ENCODE measurements at regions not wholly inside any gene's neighbourhood (a gene's known extent, or its start where the extent isn't known, plus 50 kb on each side); places are given as distances from the start of the nearest gene placed in this dataset.

DNA sequence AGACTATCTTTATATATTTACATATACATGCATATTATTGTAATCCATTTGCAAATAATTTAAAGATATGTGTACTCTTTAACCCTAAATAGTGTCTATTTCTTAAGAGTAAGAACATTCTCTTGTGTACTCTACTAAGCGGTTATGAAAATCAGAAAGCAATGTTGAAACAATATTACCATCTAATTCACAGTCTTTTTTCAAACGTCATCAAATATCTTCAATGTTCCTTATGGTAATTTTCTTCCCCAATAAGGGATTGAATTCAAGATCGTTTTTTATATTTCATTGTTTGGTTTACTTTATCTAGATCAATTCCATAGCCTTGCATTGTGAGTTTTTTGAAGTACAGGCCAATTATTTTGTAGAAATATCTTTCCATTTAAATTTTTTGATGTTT lies 1647.4 kb upstream of the PRR20A start:
- Histone ChIP-seq H3K4me3 (ENCODE audit: low read depth, low read length) (no peak overlapping the region), H3K4me1 (ENCODE audit: control insufficient read depth, insufficient read depth, low read length) (no peaks in the 10 kb centered on the region), H3K9me3 (ENCODE audit: control insufficient read depth, insufficient read depth, low read length) (no peaks in the 10 kb centered on the region), H3K27ac (ENCODE audit: low read depth, low read length) (no peak overlapping the region), H3K9ac (ENCODE audit: low read depth, low read length) (no peak overlapping the region), H3K36me3 (ENCODE audit: control insufficient read depth, insufficient read depth, low read length) (no peaks in the 10 kb centered on the region), H3K27me3 (ENCODE audit: control insufficient read depth, insufficient read depth, low read length) (no peaks in the 10 kb centered on the region)

DNA sequence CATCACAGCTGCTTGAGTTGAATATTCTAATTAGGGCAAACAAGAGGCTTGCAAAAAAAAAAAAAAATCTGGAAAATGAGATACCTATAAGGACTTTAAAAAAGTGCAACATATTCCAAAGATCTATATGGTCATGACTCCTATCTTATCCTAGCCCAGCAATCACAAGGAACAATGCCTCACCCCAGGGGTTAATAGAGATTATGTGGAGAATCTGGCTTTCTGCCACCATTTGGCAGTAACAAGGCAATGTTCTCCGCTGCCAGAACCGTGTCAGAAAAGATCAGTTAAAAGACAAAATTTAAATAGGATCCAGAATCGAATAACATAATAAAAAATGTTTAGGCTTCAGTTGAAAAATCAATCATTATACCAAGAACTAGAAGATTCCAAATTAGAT lies 1643.2 kb upstream of the PRR20A start:
- no peak overlapping the region for H3K9ac ChIP-seq (ENCODE audit: low read depth, low read length)
- no peak overlapping the region for H3K4me3 ChIP-seq (ENCODE audit: low read depth, low read length)
- no peaks in the 10 kb centered on the region for H3K27me3 ChIP-seq (ENCODE audit: control insufficient read depth, insufficient read depth, low read length)
- no peaks in the 10 kb centered on the region for H3K36me3 ChIP-seq (ENCODE audit: control insufficient read depth, insufficient read depth, low read length)
- H3K4me1 ChIP-seq (ENCODE audit: control insufficient read depth, insufficient read depth, low read length) = no peaks in the 10 kb centered on the region
- H3K27ac ChIP-seq (ENCODE audit: low read depth, low read length) = no peak overlapping the region
- H3K9me3 ChIP-seq (ENCODE audit: control insufficient read depth, insufficient read depth, low read length) = no peaks in the 10 kb centered on the region

DNA sequence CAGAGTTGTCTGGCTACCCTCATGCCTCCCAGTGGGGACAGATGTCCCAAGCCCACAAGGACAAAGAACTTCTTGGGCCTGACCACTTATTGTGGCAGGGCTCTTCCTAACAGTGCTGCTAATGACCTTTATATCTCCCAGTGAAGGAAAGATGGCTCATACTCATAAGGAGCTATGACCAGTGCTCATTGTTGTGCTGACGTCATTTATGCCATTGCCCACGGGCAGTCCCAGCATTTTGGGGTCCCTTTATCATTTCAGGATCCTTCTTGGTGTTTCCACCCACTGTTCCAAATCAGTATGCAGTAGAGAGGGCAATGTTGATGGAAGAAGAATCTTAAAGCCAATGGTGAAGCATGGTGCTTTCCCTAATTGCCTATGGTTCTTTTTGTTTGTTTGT lies 1640.0 kb upstream of the PRR20A start:
- H3K4me3 ChIP-seq (ENCODE audit: low read depth, low read length) = no peak overlapping the region

DNA sequence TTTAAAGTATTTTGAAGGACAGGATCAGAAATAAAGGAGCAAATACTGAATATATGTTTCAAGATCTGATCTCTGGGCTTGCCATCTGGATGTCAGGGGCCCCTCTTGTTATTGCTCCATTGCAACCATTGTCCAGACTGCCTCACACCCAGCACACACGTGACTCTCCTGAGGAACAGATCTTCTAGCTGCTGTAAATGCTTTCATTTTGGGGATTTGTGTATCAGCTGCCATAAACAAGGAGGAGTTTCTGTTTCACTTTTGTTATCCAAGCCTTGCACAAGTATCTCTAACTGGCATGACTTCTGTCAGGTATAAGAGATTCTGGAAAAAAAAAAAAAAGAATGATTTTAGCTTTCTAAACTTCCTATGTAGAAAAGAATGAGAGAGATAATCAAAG lies 1624.1 kb upstream of the PRR20A start:
- Histone ChIP-seq H3K27me3 (ENCODE audit: control insufficient read depth, insufficient read depth, low read length) (no peaks in the 10 kb centered on the region), H3K36me3 (ENCODE audit: control insufficient read depth, insufficient read depth, low read length) (no peaks in the 10 kb centered on the region), H3K9ac (ENCODE audit: low read depth, low read length) (no peak overlapping the region), H3K4me1 (ENCODE audit: control insufficient read depth, insufficient read depth, low read length) (no peaks in the 10 kb centered on the region), H3K9me3 (ENCODE audit: control insufficient read depth, insufficient read depth, low read length) (no peaks in the 10 kb centered on the region), H3K4me3 (ENCODE audit: low read depth, low read length) (no peak overlapping the region), H3K27ac (ENCODE audit: low read depth, low read length) (no peak overlapping the region)

More for the DNA sequence above, 1640.0 kb upstream of the PRR20A start:
- no peak overlapping the region for H3K27ac ChIP-seq (ENCODE audit: low read depth, low read length)
- no peaks in the 10 kb centered on the region for H3K27me3 ChIP-seq (ENCODE audit: control insufficient read depth, insufficient read depth, low read length)
- H3K36me3 ChIP-seq (ENCODE audit: control insufficient read depth, insufficient read depth, low read length) = no peaks in the 10 kb centered on the region
- H3K9ac ChIP-seq (ENCODE audit: low read depth, low read length) = no peak overlapping the region
- no peaks in the 10 kb centered on the region for H3K4me1 ChIP-seq (ENCODE audit: control insufficient read depth, insufficient read depth, low read length)
- no peaks in the 10 kb centered on the region for H3K9me3 ChIP-seq (ENCODE audit: control insufficient read depth, insufficient read depth, low read length)

DNA sequence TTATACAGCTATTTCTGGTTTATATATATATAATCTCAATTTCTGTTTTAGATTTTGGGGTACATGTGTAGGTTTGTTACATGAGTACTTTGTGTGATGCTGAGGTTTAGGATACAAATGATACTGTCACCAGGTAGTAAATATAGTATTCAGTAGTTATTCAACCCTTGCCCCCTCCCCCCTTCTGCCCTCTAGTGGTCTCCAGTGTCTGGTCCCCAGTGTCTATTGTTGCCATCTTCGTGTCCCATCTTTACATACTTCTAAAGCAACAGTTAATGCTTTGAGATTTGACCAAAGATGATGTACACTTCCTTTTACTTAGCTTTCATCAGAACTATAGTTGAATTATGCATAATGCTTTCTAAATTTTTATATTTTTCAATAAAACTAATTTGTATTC lies 1623.4 kb upstream of the PRR20A start:
- no peak overlapping the region for H3K4me3 ChIP-seq (ENCODE audit: low read depth, low read length)
- H3K36me3 ChIP-seq (ENCODE audit: control insufficient read depth, insufficient read depth, low read length) = no peaks in the 10 kb centered on the region
- H3K9ac ChIP-seq (ENCODE audit: low read depth, low read length) = no peak overlapping the region
- no peaks in the 10 kb centered on the region for H3K27me3 ChIP-seq (ENCODE audit: control insufficient read depth, insufficient read depth, low read length)
- no peaks in the 10 kb centered on the region for H3K4me1 ChIP-seq (ENCODE audit: control insufficient read depth, insufficient read depth, low read length)
- H3K9me3 ChIP-seq (ENCODE audit: control insufficient read depth, insufficient read depth, low read length) = no peaks in the 10 kb centered on the region
- H3K27ac ChIP-seq (ENCODE audit: low read depth, low read length) = no peak overlapping the region

DNA sequence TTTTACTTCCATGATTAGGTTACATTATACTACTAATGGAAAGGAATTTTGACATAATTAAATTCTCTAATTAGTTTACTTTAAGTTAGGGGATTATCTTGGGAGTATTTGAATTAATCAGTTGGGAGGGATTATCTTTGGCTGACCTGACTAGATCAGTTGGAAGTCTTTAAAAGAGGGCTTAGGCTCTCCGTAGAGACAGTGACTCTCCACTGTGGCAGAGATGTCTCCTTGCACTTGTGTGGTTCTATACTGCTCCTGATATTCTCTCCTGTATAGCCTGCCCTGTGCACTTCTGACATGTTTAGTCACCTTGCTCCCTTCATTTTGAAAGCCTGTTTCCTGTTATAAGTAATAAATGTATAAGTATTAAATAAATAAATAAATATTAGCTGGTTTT lies 1612.3 kb upstream of the PRR20A start:
- Histone ChIP-seq H3K27me3 (ENCODE audit: control insufficient read depth, insufficient read depth, low read length) (no peaks in the 10 kb centered on the region), H3K9ac (ENCODE audit: low read depth, low read length) (no peak overlapping the region), H3K4me3 (ENCODE audit: low read depth, low read length) (no peak overlapping the region), H3K27ac (ENCODE audit: low read depth, low read length) (no peak overlapping the region), H3K36me3 (ENCODE audit: control insufficient read depth, insufficient read depth, low read length) (no peaks in the 10 kb centered on the region), H3K4me1 (ENCODE audit: control insufficient read depth, insufficient read depth, low read length) (no peaks in the 10 kb centered on the region), H3K9me3 (ENCODE audit: control insufficient read depth, insufficient read depth, low read length) (no peaks in the 10 kb centered on the region)

DNA sequence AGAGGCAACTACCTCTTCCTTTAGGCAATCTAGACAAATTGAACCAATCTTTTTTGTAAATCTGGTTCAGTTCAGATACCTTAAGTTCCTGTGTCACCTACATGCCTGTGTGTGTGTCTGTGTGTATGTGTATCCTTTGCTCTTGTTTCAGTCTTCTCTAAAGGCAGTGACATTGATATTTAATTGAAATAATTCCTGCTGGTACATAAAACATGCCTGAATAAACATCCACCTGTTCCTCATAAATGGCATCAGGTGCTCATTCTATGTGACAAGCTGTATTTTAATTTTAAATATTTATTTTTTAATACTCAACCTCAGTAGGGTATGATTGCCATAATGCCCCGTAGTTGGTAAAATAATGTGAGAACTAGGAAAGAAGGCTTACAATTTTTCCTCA lies 1606.4 kb upstream of the PRR20A start:
- no peak overlapping the region for H3K4me3 ChIP-seq (ENCODE audit: low read depth, low read length)
- H3K27ac ChIP-seq (ENCODE audit: low read depth, low read length) = no peak overlapping the region
- no peak overlapping the region for H3K9ac ChIP-seq (ENCODE audit: low read depth, low read length)
- no peaks in the 10 kb centered on the region for H3K27me3 ChIP-seq (ENCODE audit: control insufficient read depth, insufficient read depth, low read length)
- H3K9me3 ChIP-seq (ENCODE audit: control insufficient read depth, insufficient read depth, low read length) = no peaks in the 10 kb centered on the region; the same call in 1 of the 2 replicates
- no peaks in the 10 kb centered on the region for H3K4me1 ChIP-seq (ENCODE audit: control insufficient read depth, insufficient read depth, low read length)
- no peaks in the 10 kb centered on the region for H3K36me3 ChIP-seq (ENCODE audit: control insufficient read depth, insufficient read depth, low read length)

DNA sequence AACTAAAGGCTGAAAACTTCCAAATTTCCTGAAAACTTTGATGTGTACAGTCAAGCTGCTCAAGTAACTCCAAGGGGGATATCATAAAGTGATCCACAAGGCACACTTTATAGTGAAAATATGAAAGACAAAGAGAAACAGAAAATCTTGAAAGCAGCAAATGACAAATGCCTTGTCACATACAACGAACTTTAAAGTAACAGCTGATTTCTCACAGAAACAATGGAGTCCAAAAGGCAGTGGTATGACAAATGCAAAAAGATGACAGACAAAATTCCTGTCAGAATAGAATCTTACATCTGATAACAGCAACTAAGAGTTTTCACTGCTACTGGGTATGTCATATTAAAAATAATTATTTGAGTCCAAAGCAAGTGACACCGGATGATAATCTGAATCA lies 1602.3 kb upstream of the PRR20A start:
- no peaks in the 10 kb centered on the region for H3K36me3 ChIP-seq (ENCODE audit: control insufficient read depth, insufficient read depth, low read length)
- no peaks in the 10 kb centered on the region for H3K27me3 ChIP-seq (ENCODE audit: control insufficient read depth, insufficient read depth, low read length)
- H3K4me1 ChIP-seq (ENCODE audit: control insufficient read depth, insufficient read depth, low read length) = no peaks in the 10 kb centered on the region
- H3K9me3 ChIP-seq (ENCODE audit: control insufficient read depth, insufficient read depth, low read length) = no peaks in the 10 kb centered on the region; the same call in 1 of the 2 replicates
- no peak overlapping the region for H3K27ac ChIP-seq (ENCODE audit: low read depth, low read length)
- no peak overlapping the region for H3K9ac ChIP-seq (ENCODE audit: low read depth, low read length)
- H3K4me3 ChIP-seq (ENCODE audit: low read depth, low read length) = no peak overlapping the region

DNA sequence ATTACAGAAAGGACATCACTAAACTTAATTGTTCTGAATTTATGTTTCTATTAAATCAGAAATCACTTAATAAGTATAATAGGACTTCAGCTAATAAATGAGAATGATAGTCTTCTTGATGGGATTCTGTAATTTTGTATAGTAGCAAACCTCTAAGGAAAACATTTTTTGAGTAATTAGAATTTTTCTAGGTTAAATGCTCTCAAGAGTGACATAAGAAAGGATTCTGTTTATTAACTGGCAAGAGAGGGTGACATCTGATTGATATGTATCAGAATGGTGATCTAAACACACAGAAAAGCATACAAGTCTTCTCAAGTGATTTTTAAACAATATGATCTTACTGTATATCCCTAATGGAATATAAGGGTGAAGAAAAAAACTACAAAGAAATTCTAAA lies 1597.7 kb upstream of the PRR20A start:
- H3K9me3 ChIP-seq (ENCODE audit: control insufficient read depth, insufficient read depth, low read length) = no peaks in the 10 kb centered on the region; the same call in 1 of the 2 replicates
- no peak overlapping the region for H3K27ac ChIP-seq (ENCODE audit: low read depth, low read length)
- H3K4me1 ChIP-seq (ENCODE audit: control insufficient read depth, insufficient read depth, low read length) = no peaks in the 10 kb centered on the region
- H3K9ac ChIP-seq (ENCODE audit: low read depth, low read length) = no peak overlapping the region
- no peak overlapping the region for H3K4me3 ChIP-seq (ENCODE audit: low read depth, low read length)
- no peaks in the 10 kb centered on the region for H3K36me3 ChIP-seq (ENCODE audit: control insufficient read depth, insufficient read depth, low read length)
- H3K27me3 ChIP-seq (ENCODE audit: control insufficient read depth, insufficient read depth, low read length) = no peaks in the 10 kb centered on the region

DNA sequence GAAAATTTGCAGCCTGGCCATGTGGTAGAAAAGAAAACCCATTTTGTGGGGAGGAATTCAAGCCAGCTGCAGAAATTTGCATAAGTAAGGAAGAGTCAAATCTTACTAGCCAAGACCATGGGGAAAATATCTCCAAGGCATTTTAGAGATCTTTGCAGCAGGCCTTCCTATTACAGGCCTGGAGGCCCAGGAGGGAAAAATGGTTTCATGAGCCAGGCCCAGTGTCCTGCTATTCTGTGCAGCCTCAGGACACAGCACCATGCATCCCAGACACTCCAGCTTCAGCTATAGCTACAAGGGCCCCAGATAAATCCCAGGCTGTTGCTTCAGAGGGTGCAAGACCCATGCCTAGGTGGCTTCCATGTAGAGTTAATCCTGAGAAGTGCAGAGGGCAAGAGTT lies 1590.1 kb upstream of the PRR20A start:
- Histone ChIP-seq H3K4me3 (ENCODE audit: low read depth, low read length) (no peak overlapping the region), H3K27ac (ENCODE audit: low read depth, low read length) (no peak overlapping the region), H3K9ac (ENCODE audit: low read depth, low read length) (no peak overlapping the region), H3K4me1 (ENCODE audit: control insufficient read depth, insufficient read depth, low read length) (no peaks in the 10 kb centered on the region), H3K36me3 (ENCODE audit: control insufficient read depth, insufficient read depth, low read length) (peaks cover 28% of the 10 kb centered on the region; the same call in 1 of the 2 replicates), H3K9me3 (ENCODE audit: control insufficient read depth, insufficient read depth, low read length) (peaks cover 30% of the 10 kb centered on the region), H3K27me3 (ENCODE audit: control insufficient read depth, insufficient read depth, low read length) (no peaks in the 10 kb centered on the region)

DNA sequence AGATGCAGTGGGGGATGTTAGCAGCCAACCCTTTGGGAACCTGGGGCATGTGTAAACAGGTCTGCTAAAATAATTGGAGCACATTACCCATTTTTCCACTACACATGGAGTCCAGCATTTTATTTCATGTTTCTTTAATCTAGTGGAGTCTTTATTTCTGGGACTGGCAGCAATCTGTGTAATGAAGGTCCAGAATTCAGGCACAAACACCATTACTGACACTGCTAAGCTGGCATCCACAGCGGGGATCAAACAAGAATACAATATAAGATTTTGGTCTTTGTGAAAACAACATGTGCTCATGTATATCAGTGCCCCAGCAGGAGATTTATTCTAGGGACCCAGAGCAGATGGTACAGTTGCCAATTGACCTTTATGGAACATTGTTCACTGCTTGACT lies 1587.0 kb upstream of the PRR20A start:
- Histone ChIP-seq H3K4me1 (ENCODE audit: control insufficient read depth, insufficient read depth, low read length) (no peaks in the 10 kb centered on the region), H3K9me3 (ENCODE audit: control insufficient read depth, insufficient read depth, low read length) (peaks cover 30% of the 10 kb centered on the region), H3K27me3 (ENCODE audit: control insufficient read depth, insufficient read depth, low read length) (no peaks in the 10 kb centered on the region), H3K27ac (ENCODE audit: low read depth, low read length) (no peak overlapping the region), H3K36me3 (ENCODE audit: control insufficient read depth, insufficient read depth, low read length) (peaks cover 28% of the 10 kb centered on the region; the same call in 1 of the 2 replicates), H3K4me3 (ENCODE audit: low read depth, low read length) (no peak overlapping the region), H3K9ac (ENCODE audit: low read depth, low read length) (no peak overlapping the region)

DNA sequence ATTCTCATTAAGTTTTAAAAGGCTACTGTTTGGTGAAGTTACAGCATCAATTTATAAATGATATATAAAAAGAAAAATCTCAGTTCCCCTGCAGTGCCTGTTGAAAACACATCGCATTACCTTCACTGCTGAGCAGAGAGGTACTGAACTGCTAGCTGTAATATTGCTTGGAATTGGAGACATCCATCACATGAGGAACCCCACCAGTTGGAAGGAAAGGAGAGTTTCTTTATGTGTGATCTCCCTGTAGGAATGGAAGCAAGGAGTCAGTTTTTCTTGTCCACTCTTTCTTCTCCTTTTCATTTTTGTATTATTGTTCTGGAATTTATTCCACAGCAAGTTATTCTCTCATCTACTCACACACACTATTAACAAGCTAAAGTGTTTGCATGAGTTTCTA lies 1586.0 kb upstream of the PRR20A start:
- Histone ChIP-seq H3K4me1 (ENCODE audit: control insufficient read depth, insufficient read depth, low read length) (no peaks in the 10 kb centered on the region), H3K27me3 (ENCODE audit: control insufficient read depth, insufficient read depth, low read length) (no peaks in the 10 kb centered on the region), H3K9me3 (ENCODE audit: control insufficient read depth, insufficient read depth, low read length) (peaks cover 30% of the 10 kb centered on the region), H3K27ac (ENCODE audit: low read depth, low read length) (no peak overlapping the region), H3K4me3 (ENCODE audit: low read depth, low read length) (no peak overlapping the region), H3K36me3 (ENCODE audit: control insufficient read depth, insufficient read depth, low read length) (peaks cover 28% of the 10 kb centered on the region; the same call in 1 of the 2 replicates), H3K9ac (ENCODE audit: low read depth, low read length) (no peak overlapping the region)
